Keratinocyte (primary cell): ENCODE measurements at regions not wholly inside any gene's neighbourhood (a gene's known extent, or its start where the extent isn't known, plus 50 kb on each side); places are given as distances from the start of the nearest gene placed in this dataset.
A peak's percentile ranks its signal among the peaks of the same experiment; 100 is the strongest.

Source experiments
- DNase-seq: peaks from one replicate; pipeline ENCODE4 v3.0.0-alpha.2; 2011; ENCODE audit warnings: low read depth, missing footprints, low spot score
- FAIRE-seq: peaks from 2 replicates; lab custom pipeline; 2011; peaks lifted over from hg19 to GRCh38; lab: Jason Lieb, UNC
- H2AFZ ChIP-seq: 2 replicates; pipeline ENCODE4 v1.6.0; 2012; ENCODE audit warnings: low read length, control low read depth, inconsistent platforms; ENCODE audit not compliant: control insufficient read depth
- H3K27ac ChIP-seq: 2 replicates; pipeline ENCODE4 v1.5.1; 2011; ENCODE audit warnings: low read length; ENCODE audit not compliant: control insufficient read depth, insufficient read depth
- H3K27me3 ChIP-seq: 3 replicates; pipeline ENCODE4 v1.6.0; 2011; ENCODE audit warnings: low read length; ENCODE audit not compliant: control insufficient read depth, insufficient read depth; ENCODE audit errors: extremely low read depth
- H3K36me3 ChIP-seq, 2 experiments: 2 replicates in 1 of 2; 3 replicates in 1 of 2; pipeline ENCODE4 v1.5.1; 2011; ENCODE audit warnings: low read length in 2 of 2, mild to moderate bottlenecking in 1 of 2; ENCODE audit not compliant: control insufficient read depth in 2 of 2, insufficient read depth in 2 of 2; ENCODE audit errors: extremely low read depth in 1 of 2
- H3K4me1 ChIP-seq: 3 replicates; pipeline ENCODE4 v1.5.1; 2011; ENCODE audit warnings: low read length; ENCODE audit not compliant: control insufficient read depth, insufficient read depth; ENCODE audit errors: extremely low read depth
- H3K4me2 ChIP-seq: 3 replicates; pipeline ENCODE4 v1.6.0; 2011; ENCODE audit warnings: low read depth, low read length; ENCODE audit not compliant: control insufficient read depth, insufficient read depth; ENCODE audit errors: extremely low read depth
- H3K4me3 ChIP-seq, 3 experiments: fragments of 200-600 bp in 1 of 3; sonication (generic) in 1 of 3; 2 replicates in 2 of 3; 3 replicates in 1 of 3; pipeline ENCODE4 v1.5.1; 2011 to 2016; ENCODE audit warnings: low read length in 3 of 3, mild to moderate bottlenecking in 3 of 3, control low read depth in 2 of 3, inconsistent platforms in 1 of 3, low read depth in 1 of 3, mixed read lengths in 1 of 3, mixed run types in 1 of 3, moderate library complexity in 1 of 3; ENCODE audit not compliant: control insufficient read depth in 2 of 3, insufficient read depth in 2 of 3; ENCODE audit errors: extremely low read depth in 1 of 3
- H3K79me2 ChIP-seq: 2 replicates; pipeline ENCODE4 v1.6.0; 2012; ENCODE audit warnings: low read length; ENCODE audit not compliant: control insufficient read depth, insufficient read depth
- H3K9ac ChIP-seq: 3 replicates; pipeline ENCODE4 v1.6.0; 2011; ENCODE audit warnings: low read length; ENCODE audit not compliant: control insufficient read depth, insufficient read depth; ENCODE audit errors: extremely low read depth
- H3K9me1 ChIP-seq: 3 replicates; pipeline ENCODE4 v1.6.0; 2011; ENCODE audit warnings: low read length; ENCODE audit not compliant: control insufficient read depth, insufficient read depth; ENCODE audit errors: extremely low read depth
- H3K9me3 ChIP-seq: 2 replicates; pipeline ENCODE4 v1.5.1; 2012; ENCODE audit warnings: low read depth, low read length; ENCODE audit not compliant: control insufficient read depth
- H4K20me1 ChIP-seq: 3 replicates; pipeline ENCODE4 v1.6.0; 2011; ENCODE audit warnings: low read length; ENCODE audit not compliant: control insufficient read depth, insufficient read depth; ENCODE audit errors: extremely low read depth
- CTCF ChIP-seq, 3 experiments: IDR thresholded peaks in 1 of 3; conservative IDR thresholded peaks in 1 of 3; optimal IDR thresholded peaks in 1 of 3; 2 replicates in 2 of 3; 3 replicates in 1 of 3; pipeline versions ENCODE3 to v1.5.1; 2011; ENCODE audit warnings: low read length in 3 of 3, mild to moderate bottlenecking in 3 of 3, moderate library complexity in 2 of 3, control low read depth in 1 of 3, inconsistent platforms in 1 of 3; ENCODE audit not compliant: insufficient read depth in 2 of 3; ENCODE audit errors: extremely low read depth in 1 of 3
- EZH2 ChIP-seq: IDR thresholded peaks from one replicate; pipeline ENCODE4 v1.6.1; 2012; ENCODE audit warnings: inconsistent platforms, mild to moderate bottlenecking, low read length, moderate library complexity
- dilution Hi-C: fragments of 300-500 bp; cut with MboI; formaldehyde crosslinking; loops from one replicate; pipeline ENCODE4 v1.7.0; 2020; ENCODE audit warnings: low sequenced_read_pairs; ENCODE audit not compliant: extremely low pct_ligation_motif_present

GRCh38 chr2:174682578-174683391 lies 81.5 kb downstream of the CHRNA1 start:
- DNase-seq (no peak), FAIRE-seq (no peak)
- H3K9ac ChIP-seq, result peak overlapping the region; percentile 14
- peaks cover 42% of the 10 kb centered on the region for H3K27me3 ChIP-seq
- H4K20me1 ChIP-seq, result no peaks in the 10 kb centered on the region
- no peak overlapping the region for H3K27ac ChIP-seq
- H3K79me2 ChIP-seq, result no peaks in the 10 kb centered on the region
- H2AFZ ChIP-seq, result peak overlapping the region; percentile 29
- no peaks in the 10 kb centered on the region for H3K9me3 ChIP-seq
- no peaks in the 10 kb centered on the region for H3K4me1 ChIP-seq
- H3K4me3 ChIP-seq, result peak overlapping the region; percentile 28 to 60 (median 52)
- H3K9me1 ChIP-seq, result no peaks in the 10 kb centered on the region
- TF ChIP-seq CTCF (optimal IDR thresholded peaks at IDR 0.05 in 1 of 3, IDR thresholded peaks at IDR 0.05 in 1 of 3, conservative IDR thresholded peaks at IDR 0.05 in 1 of 3; ENCODE audit: extremely low read depth in 1 of 3, insufficient read depth in 2 of 3, low read length in 3 of 3) (no peak), EZH2 (no peak)
- H3K36me3 ChIP-seq, result no peaks in the 10 kb centered on the region
- dilution Hi-C loops, result no loop called here
- H3K4me2 ChIP-seq, result peak overlapping the region; percentile 78

- H3K79me2 ChIP-seq, result no peaks in the 10 kb centered on the region
- DNase-seq (no peak), FAIRE-seq (no peak)
- peak overlapping the region; percentile 13 for H3K9ac ChIP-seq
- peaks cover 43% of the 10 kb centered on the region for H3K27me3 ChIP-seq
- H3K9me3 ChIP-seq, result no peaks in the 10 kb centered on the region
- dilution Hi-C loops, result no loop called here
- no peaks in the 10 kb centered on the region for H3K36me3 ChIP-seq
- no peak overlapping the region for H3K27ac ChIP-seq
- no peak for TF ChIP-seq CTCF (optimal IDR thresholded peaks at IDR 0.05 in 1 of 3, IDR thresholded peaks at IDR 0.05 in 1 of 3, conservative IDR thresholded peaks at IDR 0.05 in 1 of 3; ENCODE audit: extremely low read depth in 1 of 3, insufficient read depth in 2 of 3, low read length in 3 of 3)
- peak; percentile 96 for TF ChIP-seq EZH2
- peak overlapping the region; percentile 78 for H3K4me2 ChIP-seq
- H3K4me3 ChIP-seq, result peak overlapping the region; percentile 17 to 52 (median 39)
- no peaks in the 10 kb centered on the region for H3K9me1 ChIP-seq
- H3K4me1 ChIP-seq, result no peaks in the 10 kb centered on the region
- H4K20me1 ChIP-seq, result no peaks in the 10 kb centered on the region
- H2AFZ ChIP-seq, result peak overlapping the region; percentile 50
Measured at GRCh38 chr2:174682007-174682577, 82.2 kb downstream of the CHRNA1 start.
